Keratinocyte (primary cell): ENCODE measurements at regions not wholly inside any gene's neighbourhood (a gene's known extent, or its start where the extent isn't known, plus 50 kb on each side); places are given as distances from the start of the nearest gene placed in this dataset.

Experiments
- DNase-seq: peaks from one replicate; pipeline ENCODE4 v3.0.0-alpha.2; 2011; ENCODE audit warnings: low read depth, missing footprints, low spot score
- FAIRE-seq: peaks from 2 replicates; lab custom pipeline; 2011; peaks lifted over from hg19 to GRCh38; lab: Jason Lieb, UNC
- H2AFZ ChIP-seq: 2 replicates; pipeline ENCODE4 v1.6.0; 2012; ENCODE audit warnings: low read length, control low read depth, inconsistent platforms; ENCODE audit not compliant: control insufficient read depth
- H3K27ac ChIP-seq: 2 replicates; pipeline ENCODE4 v1.5.1; 2011; ENCODE audit warnings: low read length; ENCODE audit not compliant: control insufficient read depth, insufficient read depth
- H3K27me3 ChIP-seq: 3 replicates; pipeline ENCODE4 v1.6.0; 2011; ENCODE audit warnings: low read length; ENCODE audit not compliant: control insufficient read depth, insufficient read depth; ENCODE audit errors: extremely low read depth
- H3K36me3 ChIP-seq, 2 experiments: 2 replicates in 1 of 2; 3 replicates in 1 of 2; pipeline ENCODE4 v1.5.1; 2011; ENCODE audit warnings: low read length in 2 of 2, mild to moderate bottlenecking in 1 of 2; ENCODE audit not compliant: control insufficient read depth in 2 of 2, insufficient read depth in 2 of 2; ENCODE audit errors: extremely low read depth in 1 of 2
- H3K4me1 ChIP-seq: 3 replicates; pipeline ENCODE4 v1.5.1; 2011; ENCODE audit warnings: low read length; ENCODE audit not compliant: control insufficient read depth, insufficient read depth; ENCODE audit errors: extremely low read depth
- H3K4me2 ChIP-seq: 3 replicates; pipeline ENCODE4 v1.6.0; 2011; ENCODE audit warnings: low read depth, low read length; ENCODE audit not compliant: control insufficient read depth, insufficient read depth; ENCODE audit errors: extremely low read depth
- H3K4me3 ChIP-seq, 3 experiments: fragments of 200-600 bp in 1 of 3; sonication (generic) in 1 of 3; 2 replicates in 2 of 3; 3 replicates in 1 of 3; pipeline ENCODE4 v1.5.1; 2011 to 2016; ENCODE audit warnings: low read length in 3 of 3, mild to moderate bottlenecking in 3 of 3, control low read depth in 2 of 3, inconsistent platforms in 1 of 3, low read depth in 1 of 3, mixed read lengths in 1 of 3, mixed run types in 1 of 3, moderate library complexity in 1 of 3; ENCODE audit not compliant: control insufficient read depth in 2 of 3, insufficient read depth in 2 of 3; ENCODE audit errors: extremely low read depth in 1 of 3
- H3K79me2 ChIP-seq: 2 replicates; pipeline ENCODE4 v1.6.0; 2012; ENCODE audit warnings: low read length; ENCODE audit not compliant: control insufficient read depth, insufficient read depth
- H3K9ac ChIP-seq: 3 replicates; pipeline ENCODE4 v1.6.0; 2011; ENCODE audit warnings: low read length; ENCODE audit not compliant: control insufficient read depth, insufficient read depth; ENCODE audit errors: extremely low read depth
- H3K9me1 ChIP-seq: 3 replicates; pipeline ENCODE4 v1.6.0; 2011; ENCODE audit warnings: low read length; ENCODE audit not compliant: control insufficient read depth, insufficient read depth; ENCODE audit errors: extremely low read depth
- H3K9me3 ChIP-seq: 2 replicates; pipeline ENCODE4 v1.5.1; 2012; ENCODE audit warnings: low read depth, low read length; ENCODE audit not compliant: control insufficient read depth
- H4K20me1 ChIP-seq: 3 replicates; pipeline ENCODE4 v1.6.0; 2011; ENCODE audit warnings: low read length; ENCODE audit not compliant: control insufficient read depth, insufficient read depth; ENCODE audit errors: extremely low read depth
- EZH2 ChIP-seq: IDR thresholded peaks from one replicate; pipeline ENCODE4 v1.6.1; 2012; ENCODE audit warnings: inconsistent platforms, mild to moderate bottlenecking, low read length, moderate library complexity
- dilution Hi-C: fragments of 300-500 bp; cut with MboI; formaldehyde crosslinking; loops from one replicate; pipeline ENCODE4 v1.7.0; 2020; ENCODE audit warnings: low sequenced_read_pairs; ENCODE audit not compliant: extremely low pct_ligation_motif_present
- TF ChIP-seq, protein P1 (sequence below), 3 experiments: IDR thresholded peaks in 1 of 3; conservative IDR thresholded peaks in 1 of 3; optimal IDR thresholded peaks in 1 of 3; 2 replicates in 2 of 3; 3 replicates in 1 of 3; pipeline versions ENCODE3 to v1.5.1; 2011; ENCODE audit warnings: low read length in 3 of 3, mild to moderate bottlenecking in 3 of 3, moderate library complexity in 2 of 3, control low read depth in 1 of 3, inconsistent platforms in 1 of 3; ENCODE audit not compliant: insufficient read depth in 2 of 3; ENCODE audit errors: extremely low read depth in 1 of 3

DNA sequence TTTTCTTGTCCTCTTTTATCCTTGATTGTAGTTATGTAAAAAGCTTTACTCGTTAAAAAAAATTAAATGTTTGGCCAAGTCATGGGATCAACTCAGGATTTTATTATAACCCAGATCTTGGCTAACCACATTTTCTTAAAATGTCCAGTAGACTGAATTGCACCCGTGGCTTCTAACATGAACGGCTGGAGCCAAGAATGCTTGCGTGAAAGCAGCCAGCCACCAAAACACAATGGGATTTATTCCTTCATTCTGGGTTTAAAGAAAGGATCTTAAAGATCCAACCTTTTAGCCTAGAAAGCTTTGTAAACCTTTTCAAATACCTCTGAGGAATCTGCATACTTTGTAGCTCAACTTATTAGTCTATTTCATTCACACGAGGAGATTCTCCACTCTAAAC, 404.4 kb downstream of the USP25 start:
- Histone ChIP-seq H3K4me1 (no peaks in the 10 kb centered on the region), H3K79me2 (no peaks in the 10 kb centered on the region), H3K4me2 (no peak overlapping the region), H2AFZ (no peak overlapping the region), H3K4me3 (no peak overlapping the region), H3K9me1 (no peaks in the 10 kb centered on the region), H3K27me3 (no peaks in the 10 kb centered on the region), H3K9me3 (no peaks in the 10 kb centered on the region), H4K20me1 (no peaks in the 10 kb centered on the region), H3K36me3 (no peaks in the 10 kb centered on the region), H3K9ac (no peak overlapping the region), H3K27ac (no peak overlapping the region)
- FAIRE-seq (no peak), DNase-seq (no peak)
- no peak for TF ChIP-seq EZH2
- TF ChIP-seq, protein P1, sequence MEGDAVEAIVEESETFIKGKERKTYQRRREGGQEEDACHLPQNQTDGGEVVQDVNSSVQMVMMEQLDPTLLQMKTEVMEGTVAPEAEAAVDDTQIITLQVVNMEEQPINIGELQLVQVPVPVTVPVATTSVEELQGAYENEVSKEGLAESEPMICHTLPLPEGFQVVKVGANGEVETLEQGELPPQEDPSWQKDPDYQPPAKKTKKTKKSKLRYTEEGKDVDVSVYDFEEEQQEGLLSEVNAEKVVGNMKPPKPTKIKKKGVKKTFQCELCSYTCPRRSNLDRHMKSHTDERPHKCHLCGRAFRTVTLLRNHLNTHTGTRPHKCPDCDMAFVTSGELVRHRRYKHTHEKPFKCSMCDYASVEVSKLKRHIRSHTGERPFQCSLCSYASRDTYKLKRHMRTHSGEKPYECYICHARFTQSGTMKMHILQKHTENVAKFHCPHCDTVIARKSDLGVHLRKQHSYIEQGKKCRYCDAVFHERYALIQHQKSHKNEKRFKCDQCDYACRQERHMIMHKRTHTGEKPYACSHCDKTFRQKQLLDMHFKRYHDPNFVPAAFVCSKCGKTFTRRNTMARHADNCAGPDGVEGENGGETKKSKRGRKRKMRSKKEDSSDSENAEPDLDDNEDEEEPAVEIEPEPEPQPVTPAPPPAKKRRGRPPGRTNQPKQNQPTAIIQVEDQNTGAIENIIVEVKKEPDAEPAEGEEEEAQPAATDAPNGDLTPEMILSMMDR (optimal IDR thresholded peaks at IDR 0.05 in 1 of 3, IDR thresholded peaks at IDR 0.05 in 1 of 3, conservative IDR thresholded peaks at IDR 0.05 in 1 of 3; ENCODE audit: extremely low read depth in 1 of 3, insufficient read depth in 2 of 3, low read length in 3 of 3): no peak
- dilution Hi-C loops: no loop called here

DNA sequence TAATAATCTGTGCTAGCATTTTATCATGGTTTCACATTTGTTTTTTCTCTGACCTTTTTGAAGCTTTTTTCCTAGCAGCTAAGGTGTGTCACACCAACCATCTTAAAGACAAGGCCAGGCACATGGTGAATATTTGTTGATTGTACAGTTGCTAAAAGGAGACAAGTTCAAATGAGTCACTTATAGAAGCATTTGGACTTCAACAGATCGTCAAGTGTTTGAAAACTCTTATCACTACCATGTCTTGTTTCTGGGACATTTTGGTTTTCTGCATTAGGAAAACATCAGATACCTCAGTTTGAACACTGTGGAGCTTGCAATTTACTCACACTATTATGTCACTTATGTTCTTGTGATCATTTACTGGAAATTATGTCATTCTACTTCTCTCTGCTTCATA, 407.3 kb downstream of the USP25 start:
- Histone ChIP-seq H3K9me3 (no peaks in the 10 kb centered on the region), H3K27ac (no peak overlapping the region), H3K4me1 (no peaks in the 10 kb centered on the region), H3K4me2 (no peak overlapping the region), H3K27me3 (no peaks in the 10 kb centered on the region), H2AFZ (no peak overlapping the region), H4K20me1 (no peaks in the 10 kb centered on the region), H3K79me2 (no peaks in the 10 kb centered on the region), H3K9me1 (no peaks in the 10 kb centered on the region), H3K9ac (no peak overlapping the region), H3K4me3 (no peak overlapping the region), H3K36me3 (no peaks in the 10 kb centered on the region)
- no peak for FAIRE-seq
- DNase-seq: no peak
- TF ChIP-seq, protein P1 (optimal IDR thresholded peaks at IDR 0.05 in 1 of 3, IDR thresholded peaks at IDR 0.05 in 1 of 3, conservative IDR thresholded peaks at IDR 0.05 in 1 of 3; ENCODE audit: extremely low read depth in 1 of 3, insufficient read depth in 2 of 3, low read length in 3 of 3): no peak
- TF ChIP-seq EZH2: no peak
- dilution Hi-C loops: no loop called here
